Mononuclear cell (primary cell): ENCODE measurements at regions not wholly inside any gene's neighbourhood (a gene's known extent, or its start where the extent isn't known, plus 50 kb on each side); places are given as distances from the start of the nearest gene placed in this dataset.
"Not testable (repeated sequence)": the region's sequence is repeated elsewhere in the genome, so short reads cannot be mapped to it uniquely, and the experiment has no call there.

Experiments used
- H3K27me3 ChIP-seq: 2 replicates; pipeline ENCODE4 v1.6.0; 2011; ENCODE audit warnings: low read length, control low read depth; ENCODE audit not compliant: insufficient read depth
- H3K4me1 ChIP-seq: 2 replicates; pipeline ENCODE4 v1.5.1; 2011; ENCODE audit warnings: mild to moderate bottlenecking, low read length, control low read depth; ENCODE audit not compliant: insufficient read depth
- H3K4me3 ChIP-seq: 2 replicates; pipeline ENCODE4 v1.5.1; 2011; ENCODE audit warnings: mild to moderate bottlenecking, low read length, moderate library complexity
- H3K9me3 ChIP-seq: 2 replicates; pipeline ENCODE4 v1.5.1; 2011; ENCODE audit warnings: low read depth, mild to moderate bottlenecking, control low read depth, low read length

GRCh38 chr2:195586062-195586714, 70.8 kb upstream of the SLC39A10 start:
- no peak overlapping the region for H3K4me3 ChIP-seq
- peaks cover 6% of the 10 kb centered on the region for H3K4me1 ChIP-seq
- no peaks in the 10 kb centered on the region for H3K27me3 ChIP-seq
- no peaks in the 10 kb centered on the region for H3K9me3 ChIP-seq

- Histone ChIP-seq H3K27me3 (no peaks in the 10 kb centered on the region), H3K9me3 (no peaks in the 10 kb centered on the region), H3K4me1 (peaks cover 12% of the 10 kb centered on the region), H3K4me3 (no peak overlapping the region)
Observed at GRCh38 chr2:195582188-195582587, 74.8 kb upstream of the SLC39A10 start.

- Histone ChIP-seq H3K27me3 (no peaks in the 10 kb centered on the region), H3K4me3 (no peak overlapping the region), H3K9me3 (no peaks in the 10 kb centered on the region), H3K4me1 (peaks cover 22% of the 10 kb centered on the region)
Observed at GRCh38 chr2:195579776-195580555, 77.1 kb upstream of the SLC39A10 start.

- Histone ChIP-seq H3K9me3 (no peaks in the 10 kb centered on the region), H3K4me3 (no peak overlapping the region), H3K27me3 (no peaks in the 10 kb centered on the region), H3K4me1 (peaks cover 31% of the 10 kb centered on the region)
Observed at GRCh38 chr2:195575879-195576401, 81.1 kb upstream of the SLC39A10 start.

DNA sequence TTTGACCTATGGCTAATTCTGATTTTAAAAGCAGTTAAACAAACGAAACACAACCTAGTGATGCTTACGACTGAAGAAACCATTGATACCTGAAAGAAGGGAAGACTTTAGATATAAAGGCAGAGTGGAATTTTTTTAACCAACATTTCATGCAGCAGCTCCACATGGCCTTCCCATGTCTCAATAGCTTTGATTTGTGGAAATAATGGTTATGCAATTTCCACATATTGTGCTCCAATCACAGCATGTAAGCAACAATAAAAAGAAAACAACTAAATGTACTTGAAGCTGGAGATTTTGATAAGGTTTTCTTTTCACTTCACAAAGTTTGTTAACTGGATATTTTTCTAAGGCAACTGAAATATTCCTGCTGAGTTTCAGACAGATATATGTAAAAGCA, 82.0 kb upstream of the SLC39A10 start:
- peaks cover 28% of the 10 kb centered on the region for H3K4me1 ChIP-seq
- H3K27me3 ChIP-seq, result no peaks in the 10 kb centered on the region
- no peaks in the 10 kb centered on the region for H3K9me3 ChIP-seq
- no peak overlapping the region for H3K4me3 ChIP-seq

- Histone ChIP-seq H3K27me3 (no peaks in the 10 kb centered on the region), H3K9me3 (no peaks in the 10 kb centered on the region), H3K4me1 (peaks cover 23% of the 10 kb centered on the region), H3K4me3 (no peak overlapping the region)
Observed at GRCh38 chr2:195574312-195574711, 82.7 kb upstream of the SLC39A10 start.

GRCh38 chr2:195572895-195573683, 83.9 kb upstream of the SLC39A10 start:
- Histone ChIP-seq H3K9me3 (no peaks in the 10 kb centered on the region), H3K4me3 (no peak overlapping the region), H3K27me3 (no peaks in the 10 kb centered on the region), H3K4me1 (peaks cover 20% of the 10 kb centered on the region)

DNA sequence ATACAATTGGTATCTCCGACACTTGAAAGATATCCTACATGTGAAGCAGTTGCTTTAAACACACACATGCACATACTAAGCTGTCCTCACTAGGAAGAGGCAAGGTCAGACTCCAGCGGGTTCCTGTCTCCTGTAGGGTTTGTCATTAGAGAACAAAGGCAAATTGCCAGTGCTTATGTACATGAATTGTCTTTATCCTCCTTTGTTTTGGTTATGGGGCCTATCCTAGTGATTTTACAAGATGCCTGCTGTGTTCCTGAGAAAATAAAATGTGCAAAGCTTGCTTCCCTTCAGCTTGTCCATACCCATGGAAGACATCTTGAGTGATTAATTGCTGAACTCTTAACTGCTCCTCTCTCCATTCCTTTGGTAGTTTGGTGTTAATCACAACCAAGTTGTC, 86.7 kb upstream of the SLC39A10 start:
- H3K4me3 ChIP-seq, result no peak overlapping the region
- H3K27me3 ChIP-seq, result no peaks in the 10 kb centered on the region
- no peaks in the 10 kb centered on the region for H3K9me3 ChIP-seq
- peaks cover 12% of the 10 kb centered on the region for H3K4me1 ChIP-seq

GRCh38 chr2:195569255-195569654, 87.8 kb upstream of the SLC39A10 start:
- Histone ChIP-seq H3K27me3 (no peaks in the 10 kb centered on the region), H3K4me1 (peaks cover 6% of the 10 kb centered on the region), H3K9me3 (no peaks in the 10 kb centered on the region), H3K4me3 (no peak overlapping the region)

- H3K4me1 ChIP-seq, result peaks cover 40% of the 10 kb centered on the region
Observed at GRCh38 chr2:195564625-195565135, 92.3 kb upstream of the SLC39A10 start.

DNA sequence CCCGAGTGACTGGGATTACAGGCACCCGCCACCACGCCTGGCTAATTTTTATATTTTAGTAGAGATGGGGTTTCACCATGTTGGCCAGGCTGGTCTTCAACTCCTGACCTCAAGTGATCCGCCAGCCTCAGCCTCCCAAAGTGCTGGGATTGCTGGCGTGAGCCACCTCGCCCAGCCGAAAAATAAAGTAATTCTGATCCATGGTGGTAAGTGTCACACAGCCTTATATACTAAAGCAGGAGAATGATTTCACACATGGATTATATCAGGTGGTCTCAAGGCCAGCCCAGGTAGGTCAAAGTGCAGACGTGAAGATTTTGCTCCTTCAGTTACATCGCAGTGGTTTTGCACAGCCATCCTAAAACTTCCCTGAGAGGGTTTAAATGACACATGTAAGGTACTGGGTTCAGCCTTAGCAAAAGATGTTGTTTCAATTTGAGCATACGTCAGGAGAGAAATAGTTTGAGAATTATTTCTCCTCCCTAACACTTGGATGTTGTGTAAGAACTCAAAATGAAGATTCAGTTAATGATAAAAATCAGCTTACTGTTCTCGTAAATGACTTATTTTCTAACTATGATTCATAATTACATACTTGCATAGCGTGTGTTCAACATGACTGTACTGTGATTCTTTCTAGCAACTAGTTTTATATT, 93.0 kb upstream of the SLC39A10 start:
- H3K4me3 ChIP-seq, result no peak overlapping the region
- H3K27me3 ChIP-seq, result no peaks in the 10 kb centered on the region
- peaks cover 47% of the 10 kb centered on the region for H3K4me1 ChIP-seq
- H3K9me3 ChIP-seq, result no peaks in the 10 kb centered on the region

More at GRCh38 chr2:195564625-195565135, 92.3 kb upstream of the SLC39A10 start:
- not testable (repeated sequence) for H3K4me3 ChIP-seq, H3K9me3 ChIP-seq, H3K27me3 ChIP-seq

DNA sequence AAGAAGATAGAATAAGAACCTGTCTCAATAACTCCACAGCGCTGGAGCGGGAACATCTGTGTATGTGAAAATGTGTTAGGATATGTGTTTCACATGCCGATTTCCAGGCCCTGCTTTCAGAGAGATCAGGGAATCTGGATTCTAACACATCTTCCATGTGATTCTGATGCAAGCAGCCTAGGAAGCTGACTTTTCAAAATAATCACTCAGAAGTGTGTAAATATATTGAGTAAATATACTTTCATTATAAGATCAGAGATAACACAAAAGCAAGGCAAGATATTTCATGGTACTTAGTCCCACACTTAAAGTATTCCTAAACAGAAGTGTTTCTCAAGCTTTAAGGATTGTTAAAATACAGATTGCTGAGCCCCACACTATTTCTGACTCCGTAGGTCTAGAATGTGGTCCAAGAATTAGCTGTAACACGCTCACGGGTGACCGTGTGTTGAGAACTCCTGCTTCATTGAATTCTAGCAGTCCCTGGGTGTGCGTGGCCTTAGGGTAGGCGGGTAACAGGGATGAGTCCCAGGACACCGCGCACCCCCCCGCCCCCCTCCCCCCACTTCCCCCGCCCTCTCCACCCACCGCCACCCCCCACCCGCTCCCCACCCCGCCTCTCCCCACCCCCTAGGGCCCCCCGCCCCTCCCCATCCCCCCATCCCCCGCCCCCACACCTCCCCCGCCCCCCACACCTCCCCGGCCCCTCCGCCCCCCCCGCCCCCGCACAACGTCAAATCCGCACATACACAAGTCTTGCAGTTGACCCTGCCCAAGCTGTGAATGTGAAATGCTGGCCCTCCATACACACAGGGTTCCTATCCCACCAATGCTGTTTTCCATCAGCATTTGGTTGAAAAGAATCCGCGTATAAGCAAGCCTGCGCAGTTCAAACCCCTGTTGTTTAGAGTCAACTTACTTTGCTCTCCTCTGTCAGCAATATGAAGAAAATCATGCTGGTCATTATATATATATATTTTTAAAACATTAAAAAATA, 94.2 kb upstream of the SLC39A10 start:
- Histone ChIP-seq H3K9me3 (no peaks in the 10 kb centered on the region), H3K4me3 (no peak overlapping the region), H3K4me1 (peaks cover 55% of the 10 kb centered on the region), H3K27me3 (no peaks in the 10 kb centered on the region)

GRCh38 chr2:195561116-195561921, 95.7 kb upstream of the SLC39A10 start:
- H3K9me3 ChIP-seq, result no peaks in the 10 kb centered on the region
- H3K4me1 ChIP-seq, result peaks cover 63% of the 10 kb centered on the region
- no peak overlapping the region for H3K4me3 ChIP-seq
- no peaks in the 10 kb centered on the region for H3K27me3 ChIP-seq
